GM18868 (cell line): ENCODE measurements at regions not wholly inside any gene's neighbourhood (a gene's known extent, or its start where the extent isn't known, plus 50 kb on each side); places are given as distances from the start of the nearest gene placed in this dataset.

Source experiments
- ATAC-seq: cut with Tn5 transposase; IDR thresholded peaks from one replicate; pipeline ENCODE4 v1.9.1; 2021; ENCODE audit warnings: mild to moderate bottlenecking, moderate library complexity; ENCODE audit not compliant: unreplicated experiment

DNA sequence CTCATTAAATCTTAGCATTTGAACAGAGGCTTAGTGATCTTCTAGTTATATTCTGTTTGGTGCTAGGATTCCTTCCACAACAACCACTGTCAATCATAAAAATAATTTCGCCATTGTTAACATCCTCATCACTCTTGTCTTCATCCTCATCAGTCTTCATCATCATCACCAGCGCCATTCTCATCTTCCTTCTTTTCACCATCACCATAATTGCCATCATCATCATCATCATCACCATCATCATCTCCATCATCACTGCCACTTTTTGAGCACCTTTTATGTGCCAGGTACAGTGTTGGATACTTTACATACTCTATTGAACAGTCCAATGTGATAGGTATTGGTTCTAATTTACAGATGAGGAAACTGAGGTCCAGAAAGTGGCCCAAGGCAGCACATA, 245.7 kb downstream of the PTPRU start:
- ATAC-seq, result no peak

DNA sequence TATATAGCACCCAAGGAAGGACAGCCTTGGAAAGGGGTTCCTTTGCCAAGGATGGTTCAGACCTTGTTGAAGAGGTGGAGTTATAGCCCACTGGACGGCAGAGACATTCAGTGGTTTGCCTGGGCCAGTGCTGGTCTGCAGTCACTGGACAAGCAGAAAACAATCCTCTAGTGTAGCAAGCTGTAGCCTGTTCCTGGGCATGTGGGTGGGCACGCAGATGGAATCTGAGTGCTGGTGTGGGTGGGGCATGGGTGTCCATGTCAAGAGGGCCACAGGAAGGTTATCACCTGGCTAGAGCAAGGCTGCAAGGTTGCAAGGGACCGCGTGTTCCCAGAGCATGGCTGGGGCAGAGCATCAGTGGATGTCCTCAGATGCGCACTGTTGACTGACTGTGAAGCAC, 244.7 kb downstream of the PTPRU start:
- ATAC-seq, result no peak

DNA sequence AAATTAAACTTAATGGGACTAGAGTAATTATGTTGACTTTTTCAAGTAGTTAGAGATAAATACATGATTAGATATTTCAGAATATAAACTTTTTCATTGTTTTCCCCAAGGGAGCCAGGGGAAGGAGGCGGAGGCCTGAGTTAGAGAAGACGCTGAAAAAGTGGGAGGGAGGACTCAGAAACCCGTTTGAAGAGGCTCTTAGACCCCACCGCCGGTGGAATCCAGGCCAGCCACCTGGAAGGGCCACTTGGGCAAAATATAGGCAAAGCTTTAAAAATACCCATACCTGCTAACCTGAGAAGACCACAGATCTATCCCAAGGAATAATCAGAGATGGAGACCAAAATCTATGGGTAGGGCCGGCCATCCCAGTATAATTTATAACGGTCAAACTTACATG, 242.6 kb downstream of the PTPRU start:
- ATAC-seq, result no peak

- ATAC-seq, result no peak
Observed at GRCh38 chr1:29478151-29478791, 241.9 kb downstream of the PTPRU start.

DNA sequence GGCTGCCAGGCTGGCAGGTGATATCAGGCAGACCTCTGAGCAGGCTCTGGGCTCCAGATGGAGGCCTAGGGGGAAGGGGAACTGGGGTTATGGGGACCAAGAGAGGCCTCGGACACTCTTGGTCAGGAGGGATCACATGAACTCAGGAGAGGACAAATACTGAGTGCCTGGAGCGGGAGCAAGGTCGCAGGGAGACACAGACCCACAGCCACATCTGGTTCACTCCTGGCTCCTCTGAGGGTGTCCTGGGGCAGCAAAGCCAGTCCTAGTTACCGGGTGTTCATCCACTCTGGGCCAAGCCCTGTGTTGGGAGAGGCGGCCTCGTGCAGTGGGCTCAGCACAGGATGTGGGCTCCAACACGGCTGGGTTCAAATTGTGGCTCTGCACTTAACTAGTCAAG, 239.0 kb downstream of the PTPRU start:
- no peak for ATAC-seq

DNA sequence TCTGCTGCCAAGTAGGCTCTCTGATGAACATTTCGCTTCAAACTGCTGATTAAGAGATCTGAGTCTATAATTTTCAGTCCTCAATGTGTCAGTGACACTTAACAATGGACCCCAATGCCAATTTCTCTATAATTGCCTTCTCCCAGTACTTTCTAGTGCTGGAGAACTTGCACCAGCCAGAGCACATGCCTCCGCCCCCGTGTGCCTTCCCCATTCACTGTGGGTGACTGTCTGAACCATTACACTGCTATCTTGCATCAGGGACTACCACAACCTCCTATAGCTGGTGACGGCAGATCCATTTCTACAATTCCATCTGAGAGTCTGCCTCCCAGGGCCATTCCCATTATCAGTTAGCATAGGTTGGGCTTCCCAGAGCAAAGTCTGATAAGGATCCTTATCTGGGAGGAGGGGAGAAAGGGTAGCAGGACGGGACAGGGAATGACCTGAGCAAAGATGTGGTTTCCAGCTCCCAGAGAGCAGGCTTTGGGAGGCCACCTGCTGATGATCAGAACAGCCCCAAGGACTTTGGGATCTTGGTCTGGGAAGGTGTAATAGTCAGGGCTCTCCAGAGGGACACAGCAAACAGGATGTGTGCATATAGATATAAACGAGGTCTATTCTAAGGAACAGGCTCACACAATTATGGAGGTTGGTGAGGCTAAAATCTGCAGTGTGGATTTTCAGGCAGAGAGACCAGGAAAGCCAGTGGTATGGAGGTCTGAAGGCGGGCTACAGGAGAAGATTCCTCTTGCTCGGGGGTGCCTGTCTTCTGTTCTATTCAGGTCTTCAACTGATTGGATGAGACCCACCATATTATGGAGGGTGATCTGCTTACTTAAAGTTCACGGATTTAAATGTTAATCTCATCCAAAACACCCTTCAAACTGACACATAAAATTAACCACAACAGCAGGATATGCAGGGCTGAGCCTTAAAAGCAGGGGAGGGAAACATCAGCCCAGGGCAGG, 238.2 kb downstream of the PTPRU start:
- ATAC-seq, result no peak

DNA sequence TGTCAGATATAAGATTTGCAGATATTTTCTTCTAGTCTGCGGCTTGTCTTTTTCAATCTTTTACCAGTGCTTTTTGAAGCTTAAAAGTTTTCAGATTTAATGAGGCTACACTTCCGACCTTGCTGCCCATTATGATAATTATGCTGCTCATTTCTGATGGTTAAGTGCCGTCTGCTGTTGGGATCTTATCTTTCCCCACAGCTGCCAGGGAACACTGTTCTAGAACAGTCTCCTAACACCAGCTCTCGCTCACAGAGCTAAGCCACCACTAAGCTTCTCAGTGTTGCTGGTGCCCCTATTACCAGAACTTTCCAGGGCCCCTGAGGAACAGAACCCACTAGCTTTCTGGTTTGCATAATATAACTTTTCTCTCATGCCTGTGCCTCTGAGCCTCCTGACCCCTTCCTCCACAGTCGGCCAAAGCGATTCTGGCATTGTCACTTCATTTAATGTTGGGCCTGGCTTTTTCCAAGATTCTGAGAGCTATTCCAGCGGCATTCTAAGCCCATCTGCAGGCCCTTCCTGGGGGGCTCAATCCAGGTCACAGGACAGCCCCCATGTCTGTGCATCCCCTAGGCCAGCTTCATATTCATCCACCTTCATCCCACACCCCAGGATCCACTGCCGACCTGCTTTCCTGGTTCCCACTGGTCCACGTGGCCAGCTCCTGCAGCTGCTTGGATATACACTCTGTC, 237.0 kb downstream of the PTPRU start:
- no peak for ATAC-seq

- ATAC-seq, result no peak
Observed at GRCh38 chr1:29471487-29472313, 235.4 kb downstream of the PTPRU start.

DNA sequence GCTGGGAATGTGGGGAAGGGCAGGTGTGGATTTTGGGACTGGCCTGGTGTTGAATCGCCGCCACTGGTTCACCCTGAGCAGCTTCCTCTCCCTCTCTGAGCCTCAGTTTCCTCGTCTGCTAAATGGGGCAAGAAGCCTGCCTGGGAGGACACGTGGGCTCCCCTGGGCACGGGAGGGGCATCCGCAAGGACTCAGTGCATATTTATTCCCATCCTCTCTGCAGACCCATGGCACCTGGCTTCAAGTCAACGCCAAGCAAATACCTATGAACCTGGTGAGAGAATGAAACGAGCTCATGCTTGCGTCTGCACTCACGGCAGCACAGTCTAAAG, 234.4 kb downstream of the PTPRU start:
- no peak for ATAC-seq

- ATAC-seq, result no peak
Observed at GRCh38 chr1:29470087-29470787, 233.9 kb downstream of the PTPRU start.

DNA sequence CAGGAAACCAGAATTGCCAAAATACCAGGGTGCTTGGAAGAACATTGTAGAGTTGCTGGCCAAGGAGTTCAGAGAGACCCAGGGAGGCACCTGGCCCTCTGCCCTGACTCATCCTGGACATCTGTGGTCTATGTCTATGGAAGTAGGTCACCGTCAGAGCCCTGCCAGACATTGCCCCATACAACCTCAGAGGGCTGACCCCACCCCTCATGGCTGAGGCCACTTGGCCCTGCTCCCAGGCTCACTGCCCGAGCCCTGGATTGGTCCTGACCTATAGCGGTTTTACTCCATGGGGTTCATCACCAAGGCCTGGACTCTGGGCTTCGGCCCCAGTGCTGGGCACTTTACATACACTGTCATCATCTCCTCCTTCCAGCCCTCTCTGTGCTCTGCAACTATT, 233.1 kb downstream of the PTPRU start:
- ATAC-seq, result no peak

DNA sequence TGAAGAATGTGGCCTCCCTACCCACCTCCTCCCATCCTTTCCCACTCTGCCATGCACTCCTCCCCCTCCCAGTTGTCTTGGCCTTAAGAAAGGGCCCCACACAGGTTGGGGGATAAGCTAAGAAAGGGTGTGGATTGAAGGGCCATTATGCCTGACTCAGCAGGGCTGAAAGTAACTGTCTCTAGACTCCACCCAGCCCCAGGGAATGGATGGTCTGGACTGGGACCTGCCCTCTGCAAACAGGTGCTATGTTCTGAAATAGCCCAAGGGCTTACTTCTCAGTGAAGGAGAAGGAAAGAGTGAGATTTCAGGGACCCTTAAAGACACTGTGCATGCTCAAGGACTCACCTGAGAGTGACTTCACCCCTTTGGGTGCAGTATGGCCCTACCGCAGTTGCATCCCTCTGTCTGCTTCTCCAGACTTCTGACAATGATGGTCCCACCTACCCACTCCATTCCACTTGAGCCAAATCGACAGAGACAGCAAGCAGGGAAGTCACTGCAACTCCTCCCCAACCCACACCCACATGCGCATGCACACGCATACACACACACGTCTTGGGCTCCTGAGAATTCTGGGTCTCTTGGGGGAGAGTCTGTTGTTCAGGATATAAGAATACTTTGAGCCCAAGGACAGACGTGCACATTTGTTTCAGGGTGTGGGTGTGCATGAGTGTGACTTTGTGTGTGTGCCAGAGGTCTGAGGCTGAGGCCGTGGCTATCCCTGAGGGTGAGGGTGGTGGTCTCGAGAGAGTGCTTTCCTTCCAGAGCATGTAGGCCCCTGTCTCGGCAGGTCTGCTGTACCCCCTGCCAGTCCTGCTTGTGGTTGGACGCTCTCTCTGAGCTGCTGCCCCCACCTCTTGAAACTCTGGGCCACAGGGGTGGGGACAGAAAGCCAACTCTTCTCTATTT, 231.9 kb downstream of the PTPRU start:
- ATAC-seq, result no peak

- ATAC-seq, result no peak
Observed at GRCh38 chr1:29466258-29466657, 229.9 kb downstream of the PTPRU start.

GRCh38 chr1:29465755-29466154, 229.4 kb downstream of the PTPRU start:
- ATAC-seq, result no peak

- no peak for ATAC-seq
Observed at GRCh38 chr1:29462096-29462495, 225.8 kb downstream of the PTPRU start.

- ATAC-seq, result no peak
Observed at GRCh38 chr1:29461115-29461739, 224.9 kb downstream of the PTPRU start.

DNA sequence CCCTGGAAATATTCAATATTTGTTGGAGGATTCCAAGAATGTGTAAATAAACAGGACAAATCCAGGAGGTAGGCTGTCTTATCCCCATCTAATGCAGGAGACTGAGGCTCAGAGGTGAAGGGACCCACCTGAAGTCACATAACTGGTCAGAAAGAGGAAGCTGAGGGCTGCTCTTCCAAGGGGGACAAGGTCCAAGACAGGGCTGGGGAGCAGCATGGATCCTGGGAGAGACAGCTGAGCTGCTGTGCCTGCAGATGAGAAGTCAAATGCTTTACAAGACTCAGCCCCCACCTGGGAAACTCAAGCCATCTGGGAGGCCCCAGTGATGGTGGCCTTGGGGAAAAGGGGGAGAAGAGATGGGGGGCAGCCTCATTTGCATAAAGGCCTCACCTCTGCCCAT, 224.4 kb downstream of the PTPRU start:
- ATAC-seq, result no peak

- no peak for ATAC-seq
Observed at GRCh38 chr1:29460041-29460610, 223.8 kb downstream of the PTPRU start.

GRCh38 chr1:29459620-29459945, 223.3 kb downstream of the PTPRU start:
- no peak for ATAC-seq
